GM18867 (cell line): ENCODE measurements at regions not wholly inside any gene's neighbourhood (a gene's known extent, or its start where the extent isn't known, plus 50 kb on each side); places are given as distances from the start of the nearest gene placed in this dataset.

Experiments used
- ATAC-seq: cut with Tn5 transposase; IDR thresholded peaks from one replicate; pipeline ENCODE4 v1.9.1; 2021; ENCODE audit warnings: mild to moderate bottlenecking, moderate library complexity; ENCODE audit not compliant: unreplicated experiment

- ATAC-seq: no peak
Measured at GRCh38 chr15:31151301-31152233, 50.0 kb upstream of the TRPM1 start.

GRCh38 chr15:31153531-31153930 is 52.0 kb upstream of the TRPM1 start:
- no peak for ATAC-seq

- ATAC-seq: no peak
Measured at GRCh38 chr15:31155151-31155550, 53.6 kb upstream of the TRPM1 start.

GRCh38 chr15:31156226-31156625 is 54.7 kb upstream of the TRPM1 start:
- no peak for ATAC-seq

- ATAC-seq: no peak
Measured at GRCh38 chr15:31156808-31157207, 55.3 kb upstream of the TRPM1 start.

- no peak for ATAC-seq
Measured at GRCh38 chr15:31157644-31158069, 56.1 kb upstream of the TRPM1 start.

- ATAC-seq: no peak
Measured at GRCh38 chr15:31158858-31159569, 57.5 kb upstream of the TRPM1 start.

- no peak for ATAC-seq
Measured at GRCh38 chr15:31159837-31160236, 58.3 kb upstream of the TRPM1 start.

- no peak for ATAC-seq
Measured at GRCh38 chr15:31160297-31160696, 58.8 kb upstream of the TRPM1 start.

GRCh38 chr15:31160740-31161495 is 59.4 kb upstream of the TRPM1 start:
- no peak for ATAC-seq

- ATAC-seq: no peak
Measured at GRCh38 chr15:31161951-31162350, 60.4 kb upstream of the TRPM1 start.

GRCh38 chr15:31162721-31163510 is 61.4 kb upstream of the TRPM1 start:
- no peak for ATAC-seq

- no peak for ATAC-seq
Measured at GRCh38 chr15:31163769-31164572, 62.4 kb upstream of the TRPM1 start.

- no peak for ATAC-seq
Measured at GRCh38 chr15:31164573-31164912, 63.0 kb upstream of the TRPM1 start.

- no peak for ATAC-seq
Measured at GRCh38 chr15:31169558-31169957, 68.0 kb upstream of the TRPM1 start.

GRCh38 chr15:31171731-31172130 is 70.2 kb upstream of the TRPM1 start:
- no peak for ATAC-seq

- no peak for ATAC-seq
Measured at GRCh38 chr15:31172606-31173005, 71.1 kb upstream of the TRPM1 start.

GRCh38 chr15:31173790-31174450 is 72.4 kb upstream of the TRPM1 start:
- ATAC-seq: no peak

- ATAC-seq: no peak
Measured at GRCh38 chr15:31175484-31175883, 74.0 kb upstream of the TRPM1 start.
